Esophagus (tissue), 2 donors: ENCODE measurements at regions not wholly inside any gene's neighbourhood (a gene's known extent, or its start where the extent isn't known, plus 50 kb on each side); places are given as distances from the start of the nearest gene placed in this dataset.
"Not testable (repeated sequence)": the region's sequence is repeated elsewhere in the genome, so short reads cannot be mapped to it uniquely, and the experiment has no call there.

Source experiments
- H3K27ac ChIP-seq, 2 donors: one replicate each; pipeline ENCODE4 v1.5.1; 2013; ENCODE audit warnings: low read depth in 2 of 2, mild to moderate bottlenecking in 2 of 2, inconsistent platforms in 1 of 2, low read length in 1 of 2, moderate library complexity in 1 of 2
- H3K27me3 ChIP-seq, 2 donors: one replicate each; pipeline ENCODE4 v1.6.1; 2013; ENCODE audit warnings: low read length in 2 of 2, control low read depth in 1 of 2, mild to moderate bottlenecking in 1 of 2; ENCODE audit not compliant: insufficient read depth in 2 of 2, control insufficient read depth in 1 of 2
- H3K36me3 ChIP-seq, 2 donors: one replicate each; pipeline ENCODE4 v1.6.1; 2013; ENCODE audit warnings: low read length in 1 of 2; ENCODE audit not compliant: control insufficient read depth in 2 of 2, insufficient read depth in 2 of 2
- H3K4me1 ChIP-seq, 2 donors: one replicate each; pipeline ENCODE4 v1.6.1; 2013; ENCODE audit warnings: low read length in 1 of 2; ENCODE audit not compliant: control insufficient read depth in 2 of 2, insufficient read depth in 2 of 2
- H3K4me3 ChIP-seq, 2 donors: one replicate each; pipeline ENCODE4 v1.5.1; 2013; ENCODE audit warnings: low read length in 2 of 2, mild to moderate bottlenecking in 2 of 2, low read depth in 1 of 2, moderate library complexity in 1 of 2
- H3K9me3 ChIP-seq, 2 donors: one replicate each; pipeline ENCODE4 v1.6.1; 2013; ENCODE audit warnings: mild to moderate bottlenecking in 2 of 2, low read depth in 1 of 2, low read length in 1 of 2, moderate library complexity in 1 of 2; ENCODE audit not compliant: control insufficient read depth in 2 of 2, insufficient read depth in 1 of 2
- WGBS, 2 donors: extraction: QIAGEN DNeasy Blood & Tissue Kit; methylation state at CpG; one replicate each; pipeline ENCODE4 v1.1.7; 2013; 5-methylcytosine and 5-hydroxymethylcytosine counted together
- donor health status: healthy with polysubstance abuse.
- donor health status: Bipolar disorder and iron deficiency.

DNA sequence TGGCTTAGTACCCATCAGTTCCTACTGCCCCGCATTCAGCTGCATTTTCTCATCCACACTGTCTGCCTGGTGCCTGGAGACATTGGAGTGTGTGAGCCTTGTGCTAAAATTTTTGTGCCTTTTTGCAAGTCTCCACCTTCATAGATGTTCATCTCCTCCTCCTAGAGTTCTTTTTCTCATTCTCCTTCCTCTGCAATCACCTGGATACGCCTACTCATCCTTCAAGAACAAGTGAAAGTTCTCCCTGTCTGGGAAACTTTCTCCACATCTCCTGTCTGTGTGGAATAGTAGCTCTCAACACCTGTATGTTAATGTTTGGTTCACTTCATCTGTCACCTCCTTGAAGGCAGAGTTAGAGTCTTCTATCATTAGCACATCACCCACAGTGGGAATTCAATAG is 125.7 kb upstream of the FBXL17 start:
- H3K9me3 ChIP-seq = no peaks in the 10 kb centered on the region
- no peaks in the 10 kb centered on the region for H3K27me3 ChIP-seq
- no peak overlapping the region for H3K4me3 ChIP-seq
- no peaks in the 10 kb centered on the region for H3K4me1 ChIP-seq
- WGBS, 2 donors = 86 to 92% methylated on average over 2 of the region's 2 CpGs
- no peak overlapping the region for H3K27ac ChIP-seq
- no peaks in the 10 kb centered on the region for H3K36me3 ChIP-seq

DNA sequence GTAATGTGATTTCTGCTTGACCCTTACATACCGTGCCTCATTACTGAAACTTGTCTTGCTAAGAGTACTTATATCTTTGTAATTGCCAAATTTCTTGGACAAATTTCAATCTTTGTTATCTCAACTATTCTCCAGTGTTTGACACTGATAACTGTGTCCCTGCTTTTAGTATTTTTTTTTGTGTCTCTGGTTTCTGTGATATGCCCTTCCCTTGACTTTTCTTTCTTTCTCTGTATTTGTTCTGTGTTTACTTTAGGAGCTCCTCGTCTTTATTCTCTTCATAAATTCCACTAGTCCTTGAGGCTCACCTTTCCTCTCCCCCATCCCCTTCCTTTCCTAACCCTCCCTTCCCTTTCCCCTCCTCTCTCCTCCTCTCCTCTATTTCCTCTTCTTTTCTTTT is 123.7 kb upstream of the FBXL17 start:
- Histone ChIP-seq H3K4me1 (no peaks in the 10 kb centered on the region), H3K27ac (no peak overlapping the region), H3K4me3 (no peak overlapping the region), H3K27me3 (no peaks in the 10 kb centered on the region), H3K36me3 (no peaks in the 10 kb centered on the region), H3K9me3 (peaks cover 0 to 2% of the 10 kb centered on the region in 2 donors)
- WGBS, 2 donors = 58 to 70% methylated on average over 2 of the region's 2 CpGs

GRCh38 chr5:108504974-108505373 is 123.1 kb upstream of the FBXL17 start:
- H3K9me3 ChIP-seq = peaks cover 0 to 6% of the 10 kb centered on the region in 2 donors
- no peaks in the 10 kb centered on the region for H3K4me1 ChIP-seq
- no peak overlapping the region for H3K27ac ChIP-seq
- H3K36me3 ChIP-seq = no peaks in the 10 kb centered on the region
- 81 to 86% methylated on average over 1 of the region's 1 CpG for WGBS, 2 donors
- no peaks in the 10 kb centered on the region for H3K27me3 ChIP-seq
- no peak overlapping the region for H3K4me3 ChIP-seq

GRCh38 chr5:108503986-108504385 is 122.1 kb upstream of the FBXL17 start:
- H3K4me1 ChIP-seq = no peaks in the 10 kb centered on the region
- no peaks in the 10 kb centered on the region for H3K27me3 ChIP-seq
- 84 to 85% methylated on average over 2 of the region's 2 CpGs for WGBS, 2 donors
- H3K4me3 ChIP-seq = no peak overlapping the region
- peaks cover 4 to 6% of the 10 kb centered on the region in 2 donors for H3K9me3 ChIP-seq
- no peaks in the 10 kb centered on the region for H3K36me3 ChIP-seq
- H3K27ac ChIP-seq = no peak overlapping the region

DNA sequence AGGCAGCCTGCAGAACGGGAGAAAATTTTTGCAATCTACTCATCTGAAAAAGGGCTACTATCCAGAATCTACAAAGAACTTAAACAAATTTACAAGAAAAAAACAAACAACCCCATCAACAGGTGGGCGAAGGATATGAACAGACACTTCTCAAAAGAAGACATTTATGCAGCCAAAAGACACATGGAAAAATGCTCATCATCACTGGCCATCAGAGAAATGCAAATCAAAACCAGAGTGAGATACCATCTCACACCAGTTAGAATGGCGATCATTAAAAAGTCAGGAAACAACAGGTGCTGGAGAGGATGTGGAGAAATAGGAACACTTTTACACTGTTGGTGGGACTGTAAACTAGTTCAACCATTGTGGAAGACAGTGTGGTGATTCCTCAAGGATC is 113.7 kb upstream of the FBXL17 start:
- not testable (repeated sequence) for H3K27me3 ChIP-seq, H3K27ac ChIP-seq, H3K9me3 ChIP-seq, H3K36me3 ChIP-seq, H3K4me3 ChIP-seq, H3K4me1 ChIP-seq
- 82 to 84% methylated on average over 3 of the region's 3 CpGs for WGBS, 2 donors

- Histone ChIP-seq H3K4me1 (no peaks in the 10 kb centered on the region), H3K36me3 (no peaks in the 10 kb centered on the region), H3K4me3 (no peak overlapping the region), H3K9me3 (no peaks in the 10 kb centered on the region), H3K27ac (no peak overlapping the region), H3K27me3 (no peaks in the 10 kb centered on the region)
- WGBS, 2 donors = 63 to 64% methylated on average over 3 of the region's 3 CpGs
Observed at GRCh38 chr5:108487951-108488350, 106.1 kb upstream of the FBXL17 start.

GRCh38 chr5:108484035-108484434 is 102.1 kb upstream of the FBXL17 start:
- H3K27ac ChIP-seq = no peak overlapping the region
- H3K27me3 ChIP-seq = no peaks in the 10 kb centered on the region
- 76 to 78% methylated on average over 3 of the region's 3 CpGs for WGBS, 2 donors
- H3K4me1 ChIP-seq = no peaks in the 10 kb centered on the region
- no peak overlapping the region for H3K4me3 ChIP-seq
- H3K9me3 ChIP-seq = no peaks in the 10 kb centered on the region
- no peaks in the 10 kb centered on the region for H3K36me3 ChIP-seq

DNA sequence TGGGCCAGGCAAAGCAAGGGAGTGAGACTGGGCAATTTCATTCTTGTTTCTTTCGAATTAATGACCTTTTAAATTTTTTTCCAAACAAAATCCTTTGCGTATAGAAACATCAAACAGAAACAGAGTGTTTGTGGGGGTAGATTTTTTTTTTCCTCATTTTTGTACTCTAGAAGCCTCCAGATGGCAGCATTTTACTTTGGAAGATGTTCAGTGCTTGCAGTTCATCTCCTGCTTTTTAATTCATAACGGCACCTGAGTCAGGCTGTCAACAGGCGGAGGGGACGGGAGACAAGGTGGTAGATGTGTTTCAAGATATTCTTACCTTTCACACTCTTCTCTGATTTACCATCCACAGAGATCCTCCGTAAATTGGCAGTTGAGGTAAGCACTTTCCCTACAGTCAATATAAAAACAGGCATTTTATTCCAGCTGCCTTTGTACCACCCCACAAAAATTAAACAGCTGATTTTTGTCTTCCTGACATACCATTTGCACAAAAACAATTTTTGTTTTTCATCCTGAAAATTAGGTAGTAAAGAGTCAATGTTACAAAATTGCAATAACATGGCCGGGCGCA is 99.5 kb upstream of the FBXL17 start:
- Histone ChIP-seq H3K4me3 (no peak overlapping the region), H3K36me3 (no peaks in the 10 kb centered on the region), H3K4me1 (no peaks in the 10 kb centered on the region), H3K27me3 (no peaks in the 10 kb centered on the region), H3K27ac (no peak overlapping the region), H3K9me3 (no peaks in the 10 kb centered on the region)
- WGBS, 2 donors = 34 to 39% methylated on average over 8 of the region's 8 CpGs

GRCh38 chr5:108472237-108472636 is 90.3 kb upstream of the FBXL17 start:
- H3K9me3 ChIP-seq = peaks cover 0 to 3% of the 10 kb centered on the region in 2 donors
- WGBS, 2 donors = 82 to 83% methylated on average over 3 of the region's 3 CpGs

DNA sequence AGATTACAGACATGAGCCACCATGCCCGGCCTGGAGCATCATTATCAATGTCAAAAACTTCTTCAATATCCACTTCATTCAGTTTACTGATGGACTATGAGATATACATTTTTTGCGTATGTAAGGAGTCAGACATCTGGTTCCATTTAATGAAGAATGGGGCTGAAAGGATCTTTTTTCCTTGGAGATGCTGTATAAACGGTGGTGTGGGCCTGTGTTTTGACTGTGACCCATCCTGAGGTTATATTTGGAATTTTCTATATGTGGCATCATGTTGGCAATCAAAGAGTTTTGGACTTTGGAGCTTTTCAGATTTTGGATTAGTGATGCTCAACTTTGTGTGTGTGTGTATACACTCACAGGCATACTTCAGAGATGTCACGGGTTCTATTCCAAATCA is 85.7 kb upstream of the FBXL17 start:
- Histone ChIP-seq H3K36me3 (no peaks in the 10 kb centered on the region), H3K27ac (no peak overlapping the region), H3K9me3 (no peaks in the 10 kb centered on the region), H3K27me3 (no peaks in the 10 kb centered on the region), H3K4me3 (no peak overlapping the region), H3K4me1 (no peaks in the 10 kb centered on the region)
- 77 to 79% methylated on average over 4 of the region's 4 CpGs for WGBS, 2 donors

More at GRCh38 chr5:108472237-108472636, 90.3 kb upstream of the FBXL17 start:
- Histone ChIP-seq H3K27ac (no peak overlapping the region), H3K4me1 (no peaks in the 10 kb centered on the region), H3K36me3 (no peaks in the 10 kb centered on the region), H3K4me3 (no peak overlapping the region), H3K27me3 (no peaks in the 10 kb centered on the region)
